WTC11 (cell line): ENCODE measurements at regions not wholly inside any gene's neighbourhood (a gene's known extent, or its start where the extent isn't known, plus 50 kb on each side); places are given as distances from the start of the nearest gene placed in this dataset.

ENCODE experiments used
- ATAC-seq: fragments of 200-7000 bp; cut with Tn5 transposase; 2 replicates; pipeline ENCODE4 v1.10.0; 2021; ENCODE audit warnings: mild to moderate bottlenecking, moderate library complexity
- CTCF ChIA-PET: fragments of 300-600 bp; sonication (Branson Sonifier 250); formaldehyde crosslinking; loops from one replicate; lab custom pipeline; 2021; ENCODE audit warnings: antibody characterized with exemption; lab: Charles Lee
- POLR2A ChIA-PET: fragments of 350-600 bp; sonication (Branson Sonifier 250); formaldehyde crosslinking; loops from one replicate; lab custom pipeline; 2021; ENCODE audit warnings: antibody characterized with exemption; lab: Charles Lee
- DNase-seq: peaks from one replicate; pipeline ENCODE4 v3.0.0; 2021; ENCODE audit warnings: low spot score
- H3K27ac Mint-ChIP-seq: 2 replicates; pipeline ENCODE4 v1.8.0; 2021; ENCODE audit warnings: mixed read lengths
- H3K27me3 Mint-ChIP-seq: 2 replicates; pipeline ENCODE4 v1.8.0; 2021; ENCODE audit warnings: low read depth, mild to moderate bottlenecking, moderate library complexity, mixed read lengths
- H3K36me3 Mint-ChIP-seq: 2 replicates; pipeline ENCODE4 v1.8.0; 2021; ENCODE audit warnings: mixed read lengths
- H3K4me1 Mint-ChIP-seq: 2 replicates; pipeline ENCODE4 v1.8.0; 2022; ENCODE audit warnings: mixed read lengths
- H3K4me3 Mint-ChIP-seq: 2 replicates; pipeline ENCODE4 v1.8.0; 2021; ENCODE audit warnings: mild to moderate bottlenecking, moderate library complexity, mixed read lengths
- H3K9me3 Mint-ChIP-seq: 2 replicates; pipeline ENCODE4 v1.8.0; 2021; ENCODE audit warnings: mixed read lengths
- CBFB ChIP-seq: sonication (generic); formaldehyde crosslinking; IDR thresholded peaks from 2 replicates; pipeline ENCODE4 v1.8.1; 2022; ENCODE audit warnings: mild to moderate bottlenecking, low read depth, missing genetic modification reagents
- CREB1 ChIP-seq: sonication (generic); formaldehyde crosslinking; IDR thresholded peaks from 2 replicates; pipeline ENCODE4 v1.8.0; 2023; ENCODE audit warnings: mild to moderate bottlenecking, missing genetic modification reagents
- FOXK1 ChIP-seq: sonication (generic); formaldehyde crosslinking; IDR thresholded peaks from 2 replicates; pipeline ENCODE4 v1.8.0; 2022; ENCODE audit warnings: mild to moderate bottlenecking, moderate library complexity, missing genetic modification reagents
- JUN ChIP-seq: sonication (generic); formaldehyde crosslinking; IDR thresholded peaks from 2 replicates; pipeline ENCODE4 v1.8.0; 2023; ENCODE audit warnings: mild to moderate bottlenecking, missing genetic modification reagents
- NFATC4 ChIP-seq: fragments of 250-450 bp; sonication (Bioruptor Pico); IDR thresholded peaks from 2 replicates; pipeline ENCODE4 v1.9.0; 2021; ENCODE audit warnings: mild to moderate bottlenecking
- NR2C2 ChIP-seq: sonication (generic); formaldehyde crosslinking; IDR thresholded peaks from 2 replicates; pipeline ENCODE4 v1.8.0; 2022; ENCODE audit warnings: mild to moderate bottlenecking, missing genetic modification reagents
- SMAD3 ChIP-seq: sonication (generic); formaldehyde crosslinking; IDR thresholded peaks from 2 replicates; pipeline ENCODE4 v1.8.0; 2022; ENCODE audit warnings: missing genetic modification reagents, mild to moderate bottlenecking, borderline replicate concordance
- STAT6 ChIP-seq: sonication (generic); formaldehyde crosslinking; conservative IDR thresholded peaks from 2 replicates; pipeline ENCODE4 v1.8.1; 2023; ENCODE audit warnings: mild to moderate bottlenecking, low read depth, missing genetic modification reagents, moderate library complexity
- TCF7 ChIP-seq: sonication (generic); formaldehyde crosslinking; IDR thresholded peaks from 2 replicates; pipeline ENCODE4 v1.8.0; 2022; ENCODE audit warnings: mild to moderate bottlenecking, low read depth, missing genetic modification reagents, moderate library complexity
- USF1 ChIP-seq: sonication (generic); formaldehyde crosslinking; IDR thresholded peaks from 2 replicates; pipeline ENCODE4 v1.8.0; 2022; ENCODE audit warnings: mild to moderate bottlenecking, missing genetic modification reagents
- ZBTB21 ChIP-seq: sonication (generic); formaldehyde crosslinking; IDR thresholded peaks from 2 replicates; pipeline ENCODE4 v1.8.1; 2023; ENCODE audit warnings: mild to moderate bottlenecking, missing genetic modification reagents, borderline replicate concordance
- ZNF121 ChIP-seq: sonication (generic); formaldehyde crosslinking; IDR thresholded peaks from 2 replicates; pipeline ENCODE4 v1.8.0; 2023; ENCODE audit warnings: missing genetic modification reagents
- ZNF263 ChIP-seq: sonication (generic); formaldehyde crosslinking; IDR thresholded peaks from 2 replicates; pipeline ENCODE4 v1.8.1; 2022; ENCODE audit warnings: low read depth, mild to moderate bottlenecking, moderate library complexity, missing genetic modification reagents
- ZNF423 ChIP-seq: fragments of 250-450 bp; sonication (Bioruptor Pico); IDR thresholded peaks from 2 replicates; pipeline ENCODE4 v2.1.2; 2022; ENCODE audit warnings: mild to moderate bottlenecking, moderate library complexity
- TF ChIP-seq, protein P1 (sequence below): sonication (generic); formaldehyde crosslinking; IDR thresholded peaks from 2 replicates; pipeline ENCODE4 v1.8.1; 2023; ENCODE audit warnings: mild to moderate bottlenecking, missing genetic modification reagents, moderate library complexity
- TF ChIP-seq, protein P2 (sequence below): fragments of 250-450 bp; sonication (Bioruptor Pico); IDR thresholded peaks from 2 replicates; pipeline ENCODE4 v2.1.2; 2022; ENCODE audit warnings: mild to moderate bottlenecking, moderate library complexity
- TF ChIP-seq, protein P3 (sequence below): sonication (generic); formaldehyde crosslinking; IDR thresholded peaks from 2 replicates; pipeline ENCODE4 v1.8.0; 2023; ENCODE audit warnings: missing genetic modification reagents, mild to moderate bottlenecking, borderline replicate concordance
- TF ChIP-seq, protein P4 (sequence below): sonication (generic); formaldehyde crosslinking; IDR thresholded peaks from 2 replicates; pipeline ENCODE4 v1.8.1; 2023; ENCODE audit warnings: mild to moderate bottlenecking, missing genetic modification reagents

DNA sequence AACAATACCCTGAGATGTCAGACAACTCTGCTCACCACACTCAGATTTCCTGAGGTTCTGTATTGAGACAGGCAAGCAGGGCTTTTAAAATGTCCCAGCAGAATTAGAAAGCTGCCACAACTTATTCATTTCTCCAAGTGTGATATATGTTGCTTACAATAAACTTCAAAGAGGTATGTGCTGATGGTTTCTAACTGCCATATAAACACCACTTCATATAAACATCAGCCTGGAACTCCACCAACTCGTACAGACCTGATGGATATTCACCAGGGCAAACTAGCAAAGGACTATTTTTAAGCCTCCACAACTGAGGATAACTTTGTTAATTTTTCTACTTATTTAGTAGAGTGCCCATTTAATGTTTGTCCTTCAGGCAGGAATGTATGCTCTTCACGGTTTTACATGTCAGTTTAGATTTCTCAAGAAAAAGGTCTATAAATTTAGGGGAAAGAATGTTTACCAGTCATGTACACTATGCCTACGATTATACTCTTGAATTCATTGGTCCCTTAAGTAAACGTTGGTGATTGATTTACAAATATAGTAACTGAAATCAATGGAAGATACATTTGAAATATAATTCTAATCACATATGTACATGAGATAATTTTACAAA, 109.6 kb upstream of the ABI3BP start:
- H3K36me3 Mint-ChIP-seq, result peaks cover 6% of the 10 kb centered on the region
- ChIA-PET POLR2A (no interaction called here), CTCF (no interaction called here)
- TF ChIP-seq FOXK1 (CRISPR knock-in tag) (no peak), ZNF263 (CRISPR knock-in tag) (no peak), CBFB (CRISPR knock-in tag) (no peak), USF1 (CRISPR knock-in tag) (no peak), NFATC4 (CRISPR knock-in tag) (no peak), STAT6 (CRISPR knock-in tag) (no peak), ZNF121 (no peak), TCF7 (CRISPR knock-in tag) (no peak), NR2C2 (CRISPR knock-in tag) (no peak), JUN (no peak), CREB1 (CRISPR knock-in tag) (no peak), ZNF423 (CRISPR knock-in tag) (no peak), ZBTB21 (no peak), SMAD3 (CRISPR knock-in tag) (no peak)
- TF ChIP-seq, protein P1, sequence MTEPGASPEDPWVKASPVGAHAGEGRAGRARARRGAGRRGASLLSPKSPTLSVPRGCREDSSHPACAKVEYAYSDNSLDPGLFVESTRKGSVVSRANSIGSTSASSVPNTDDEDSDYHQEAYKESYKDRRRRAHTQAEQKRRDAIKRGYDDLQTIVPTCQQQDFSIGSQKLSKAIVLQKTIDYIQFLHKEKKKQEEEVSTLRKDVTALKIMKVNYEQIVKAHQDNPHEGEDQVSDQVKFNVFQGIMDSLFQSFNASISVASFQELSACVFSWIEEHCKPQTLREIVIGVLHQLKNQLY (CRISPR knock-in tag), result no peak
- TF ChIP-seq, protein P2, sequence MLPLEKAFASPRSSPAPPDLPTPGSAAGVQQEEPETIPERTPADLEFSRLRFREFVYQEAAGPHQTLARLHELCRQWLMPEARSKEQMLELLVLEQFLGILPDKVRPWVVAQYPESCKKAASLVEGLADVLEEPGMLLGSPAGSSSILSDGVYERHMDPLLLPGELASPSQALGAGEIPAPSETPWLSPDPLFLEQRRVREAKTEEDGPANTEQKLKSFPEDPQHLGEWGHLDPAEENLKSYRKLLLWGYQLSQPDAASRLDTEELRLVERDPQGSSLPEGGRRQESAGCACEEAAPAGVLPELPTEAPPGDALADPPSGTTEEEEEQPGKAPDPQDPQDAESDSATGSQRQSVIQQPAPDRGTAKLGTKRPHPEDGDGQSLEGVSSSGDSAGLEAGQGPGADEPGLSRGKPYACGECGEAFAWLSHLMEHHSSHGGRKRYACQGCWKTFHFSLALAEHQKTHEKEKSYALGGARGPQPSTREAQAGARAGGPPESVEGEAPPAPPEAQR (CRISPR knock-in tag), result no peak
- TF ChIP-seq, protein P3, sequence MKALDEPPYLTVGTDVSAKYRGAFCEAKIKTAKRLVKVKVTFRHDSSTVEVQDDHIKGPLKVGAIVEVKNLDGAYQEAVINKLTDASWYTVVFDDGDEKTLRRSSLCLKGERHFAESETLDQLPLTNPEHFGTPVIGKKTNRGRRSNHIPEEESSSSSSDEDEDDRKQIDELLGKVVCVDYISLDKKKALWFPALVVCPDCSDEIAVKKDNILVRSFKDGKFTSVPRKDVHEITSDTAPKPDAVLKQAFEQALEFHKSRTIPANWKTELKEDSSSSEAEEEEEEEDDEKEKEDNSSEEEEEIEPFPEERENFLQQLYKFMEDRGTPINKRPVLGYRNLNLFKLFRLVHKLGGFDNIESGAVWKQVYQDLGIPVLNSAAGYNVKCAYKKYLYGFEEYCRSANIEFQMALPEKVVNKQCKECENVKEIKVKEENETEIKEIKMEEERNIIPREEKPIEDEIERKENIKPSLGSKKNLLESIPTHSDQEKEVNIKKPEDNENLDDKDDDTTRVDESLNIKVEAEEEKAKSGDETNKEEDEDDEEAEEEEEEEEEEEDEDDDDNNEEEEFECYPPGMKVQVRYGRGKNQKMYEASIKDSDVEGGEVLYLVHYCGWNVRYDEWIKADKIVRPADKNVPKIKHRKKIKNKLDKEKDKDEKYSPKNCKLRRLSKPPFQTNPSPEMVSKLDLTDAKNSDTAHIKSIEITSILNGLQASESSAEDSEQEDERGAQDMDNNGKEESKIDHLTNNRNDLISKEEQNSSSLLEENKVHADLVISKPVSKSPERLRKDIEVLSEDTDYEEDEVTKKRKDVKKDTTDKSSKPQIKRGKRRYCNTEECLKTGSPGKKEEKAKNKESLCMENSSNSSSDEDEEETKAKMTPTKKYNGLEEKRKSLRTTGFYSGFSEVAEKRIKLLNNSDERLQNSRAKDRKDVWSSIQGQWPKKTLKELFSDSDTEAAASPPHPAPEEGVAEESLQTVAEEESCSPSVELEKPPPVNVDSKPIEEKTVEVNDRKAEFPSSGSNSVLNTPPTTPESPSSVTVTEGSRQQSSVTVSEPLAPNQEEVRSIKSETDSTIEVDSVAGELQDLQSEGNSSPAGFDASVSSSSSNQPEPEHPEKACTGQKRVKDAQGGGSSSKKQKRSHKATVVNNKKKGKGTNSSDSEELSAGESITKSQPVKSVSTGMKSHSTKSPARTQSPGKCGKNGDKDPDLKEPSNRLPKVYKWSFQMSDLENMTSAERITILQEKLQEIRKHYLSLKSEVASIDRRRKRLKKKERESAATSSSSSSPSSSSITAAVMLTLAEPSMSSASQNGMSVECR, result no peak
- TF ChIP-seq, protein P4, sequence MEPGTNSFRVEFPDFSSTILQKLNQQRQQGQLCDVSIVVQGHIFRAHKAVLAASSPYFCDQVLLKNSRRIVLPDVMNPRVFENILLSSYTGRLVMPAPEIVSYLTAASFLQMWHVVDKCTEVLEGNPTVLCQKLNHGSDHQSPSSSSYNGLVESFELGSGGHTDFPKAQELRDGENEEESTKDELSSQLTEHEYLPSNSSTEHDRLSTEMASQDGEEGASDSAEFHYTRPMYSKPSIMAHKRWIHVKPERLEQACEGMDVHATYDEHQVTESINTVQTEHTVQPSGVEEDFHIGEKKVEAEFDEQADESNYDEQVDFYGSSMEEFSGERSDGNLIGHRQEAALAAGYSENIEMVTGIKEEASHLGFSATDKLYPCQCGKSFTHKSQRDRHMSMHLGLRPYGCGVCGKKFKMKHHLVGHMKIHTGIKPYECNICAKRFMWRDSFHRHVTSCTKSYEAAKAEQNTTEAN (CRISPR knock-in tag), result no peak
- TF ChIP-seq, all 79 proteins: peak for 0
- DNase-seq (no peak), ATAC-seq (no peak)
- Mint-ChIP-seq H3K27me3 (no peaks in the 10 kb centered on the region), H3K27ac (no peak overlapping the region), H3K9me3 (peaks cover 17% of the 10 kb centered on the region), H3K4me3 (no peak overlapping the region), H3K4me1 (no peaks in the 10 kb centered on the region)
